Prostate gland (tissue), 2 donors: ENCODE measurements at regions not wholly inside any gene's neighbourhood (a gene's known extent, or its start where the extent isn't known, plus 50 kb on each side); places are given as distances from the start of the nearest gene placed in this dataset.
A peak's percentile ranks its signal among the peaks of the same experiment; 100 is the strongest.

Experiments used
- DNase-seq: peaks from one replicate; pipeline ENCODE4 v3.0.0-alpha.2; 2019; ENCODE audit warnings: low spot score
- H3K27ac ChIP-seq, 2 donors: fragments of 200-600 bp; sonication (generic); 2 replicates each; pipeline ENCODE4 v1.5.1; 2017 to 2019
- H3K27me3 ChIP-seq: fragments of 200-600 bp; sonication (generic); replicated peaks from 2 replicates; pipeline ENCODE4 v1.5.1; 2019; ENCODE audit not compliant: insufficient read depth
- H3K36me3 ChIP-seq, 2 donors: fragments of 200-600 bp; sonication (generic); 1 replicate in 1 of 2; 2 replicates in 1 of 2; pipeline versions ENCODE4 v1.5.1 to v1.8.1; 2017 to 2019
- H3K4me1 ChIP-seq: fragments of 200-600 bp; sonication (generic); replicated peaks from 2 replicates; pipeline ENCODE4 v1.5.1; 2019
- H3K4me3 ChIP-seq, 2 donors: fragments of 200-600 bp; sonication (generic); 2 replicates each; pipeline ENCODE4 v1.5.1; 2017 to 2019
- H3K9me3 ChIP-seq: fragments of 200-600 bp; sonication (generic); 2 replicates; pipeline ENCODE4 v1.5.1; 2017
- CTCF ChIP-seq, 4 experiments: fragments of 200-600 bp in 2 of 4; fragments of 450-650 bp in 2 of 4; sonication (generic) in 2 of 4; IDR thresholded peaks; 1 replicate in 3 of 4; 2 replicates in 1 of 4; pipeline ENCODE4 v1.5.1; 2016 to 2019; ENCODE audit warnings: antibody characterized with exemption in 4 of 4, mild to moderate bottlenecking in 2 of 4, moderate library complexity in 2 of 4
- POLR2A ChIP-seq: fragments of 450-650 bp; IDR thresholded peaks from one replicate; pipeline ENCODE4 v1.6.1; 2016; ENCODE audit warnings: antibody characterized with exemption, mild to moderate bottlenecking
- POLR2AphosphoS5 ChIP-seq: sonication (generic); formaldehyde crosslinking; IDR thresholded peaks from one replicate; pipeline ENCODE4 v1.6.1; 2017; ENCODE audit warnings: antibody characterized with exemption
- whole genome bisulfite sequencing: methylation state at CpG from one replicate; pipeline ENCODE4 v1.1.5; 2018; 5-methylcytosine and 5-hydroxymethylcytosine counted together
- intact Hi-C: fragments of 100-400 bp; cut with DNase I; formaldehyde crosslinking; loops from one replicate; pipeline ENCODE4 v1.14.2; 2022

- Histone ChIP-seq H3K9me3 (no peaks in the 10 kb centered on the region), H3K4me3 (no peak overlapping the region), H3K27ac (peak overlapping the region in 1 of 2 donors; percentile 35), H3K36me3 (no peaks in the 10 kb centered on the region), H3K27me3 (no peaks in the 10 kb centered on the region), H3K4me1 (no peaks in the 10 kb centered on the region)
- WGBS: 29% methylated on average over 2 of the region's 2 CpGs
- intact Hi-C loops: loop anchor here (5.0 kb wide), 1 partner anchor 81 kb away; no protein-coding TSS in a partner anchor
- TF ChIP-seq POLR2AphosphoS5 (peak; percentile 49), CTCF (IDR thresholded peaks at IDR 0.05) (no peak), POLR2A (no peak)
- DNase-seq: peak; percentile 8
Observed at GRCh38 chrX:17291171-17291900, 83.7 kb upstream of the NHS start.

GRCh38 chrX:17292111-17292527, 82.9 kb upstream of the NHS start:
- peak overlapping the region in 1 of 2 donors; percentile 35 for H3K27ac ChIP-seq
- H3K4me3 ChIP-seq: no peak overlapping the region
- intact Hi-C loops: loop anchor here (5.0 kb wide), 1 partner anchor 80 kb away; no protein-coding TSS in a partner anchor
- WGBS: 41% methylated on average over 4 of the region's 4 CpGs
- TF ChIP-seq POLR2A: no peak
- TF ChIP-seq CTCF (IDR thresholded peaks at IDR 0.05): no peak
- TF ChIP-seq POLR2AphosphoS5: no peak
- no peaks in the 10 kb centered on the region for H3K36me3 ChIP-seq
- no peaks in the 10 kb centered on the region for H3K27me3 ChIP-seq
- no peaks in the 10 kb centered on the region for H3K9me3 ChIP-seq
- no peak for DNase-seq
- no peaks in the 10 kb centered on the region for H3K4me1 ChIP-seq

- intact Hi-C loops: loop anchor here (5.0 kb wide), 1 partner anchor 78 kb away; no protein-coding TSS in a partner anchor
- H3K9me3 ChIP-seq: no peaks in the 10 kb centered on the region
- H3K27me3 ChIP-seq: no peaks in the 10 kb centered on the region
- H3K27ac ChIP-seq: no peak overlapping the region
- H3K36me3 ChIP-seq: no peaks in the 10 kb centered on the region
- DNase-seq: no peak
- 92% methylated on average over 1 of the region's 1 CpG for WGBS
- no peak overlapping the region for H3K4me3 ChIP-seq
- TF ChIP-seq CTCF (IDR thresholded peaks at IDR 0.05) (no peak), POLR2A (no peak), POLR2AphosphoS5 (no peak)
- no peaks in the 10 kb centered on the region for H3K4me1 ChIP-seq
Observed at GRCh38 chrX:17294561-17294960, 80.4 kb upstream of the NHS start.

- Histone ChIP-seq H3K27ac (no peak overlapping the region), H3K9me3 (no peaks in the 10 kb centered on the region), H3K36me3 (no peaks in the 10 kb centered on the region), H3K4me1 (no peaks in the 10 kb centered on the region), H3K27me3 (no peaks in the 10 kb centered on the region), H3K4me3 (no peak overlapping the region)
- intact Hi-C loops: no loop called here
- 28% methylated on average over 1 of the region's 1 CpG for WGBS
- no peak for TF ChIP-seq CTCF (IDR thresholded peaks at IDR 0.05)
- TF ChIP-seq POLR2AphosphoS5: no peak
- TF ChIP-seq POLR2A: no peak
- DNase-seq: no peak
Observed at GRCh38 chrX:17295791-17296190, 79.2 kb upstream of the NHS start.

- Histone ChIP-seq H3K4me3 (no peak overlapping the region), H3K27ac (no peak overlapping the region), H3K36me3 (no peaks in the 10 kb centered on the region), H3K4me1 (no peaks in the 10 kb centered on the region), H3K27me3 (no peaks in the 10 kb centered on the region), H3K9me3 (no peaks in the 10 kb centered on the region)
- DNase-seq: no peak
- TF ChIP-seq POLR2A (no peak), CTCF (IDR thresholded peaks at IDR 0.05) (no peak), POLR2AphosphoS5 (no peak)
- intact Hi-C loops: no loop called here
- WGBS: 92% methylated on average over 1 of the region's 1 CpG
Observed at GRCh38 chrX:17298564-17298963, 76.4 kb upstream of the NHS start.
